B cell (primary cell): ENCODE measurements at regions not wholly inside any gene's neighbourhood (a gene's known extent, or its start where the extent isn't known, plus 50 kb on each side); places are given as distances from the start of the nearest gene placed in this dataset.

Experiments
- ATAC-seq: fragments of 200-7000 bp; cut with Tn5 transposase; one replicate; pipeline ENCODE4 v1.10.0; 2021; ENCODE audit warnings: low read depth, mild to moderate bottlenecking, moderate number of reproducible peaks, moderate library complexity
- CTCF ChIA-PET: fragments of 350-600 bp; sonication (Branson Sonifier 250); formaldehyde crosslinking; loops from one replicate; lab custom pipeline; 2021; ENCODE audit warnings: antibody characterized with exemption, inconsistent platforms; lab: Charles Lee
- POLR2A ChIA-PET: fragments of 350-600 bp; sonication (Branson Sonifier 250); formaldehyde crosslinking; loops from one replicate; lab custom pipeline; 2021; ENCODE audit warnings: antibody characterized with exemption; lab: Charles Lee
- DNase-seq: peaks from one replicate; pipeline ENCODE4 v3.0.0; 2013
- H2AFZ ChIP-seq: 2 replicates; pipeline ENCODE4 v1.6.1; 2012; ENCODE audit warnings: mild to moderate bottlenecking, low read depth, low read length; ENCODE audit not compliant: insufficient read depth, poor library complexity, severe bottlenecking
- H3K27ac ChIP-seq, 2 donors: 1 replicate in 1 of 2; 2 replicates in 1 of 2; pipeline ENCODE4 v1.5.1; 2012 to 2013; ENCODE audit warnings: low read length in 2 of 2, mild to moderate bottlenecking in 2 of 2, moderate library complexity in 1 of 2
- H3K27me3 ChIP-seq, 4 experiments: fragments of 200-600 bp in 1 of 4; sonication (generic) in 1 of 4; replicated peaks in 1 of 4; 1 replicate in 2 of 4; 2 replicates in 2 of 4; pipeline versions ENCODE4 v1.6.1 to v1.7.0; 2013 to 2016; ENCODE audit warnings: low read length in 3 of 4, mild to moderate bottlenecking in 2 of 4, mixed read lengths in 1 of 4, moderate library complexity in 1 of 4; ENCODE audit not compliant: insufficient read depth in 4 of 4, control insufficient read depth in 3 of 4; ENCODE audit errors: control extremely low read depth in 1 of 4
- H3K36me3 ChIP-seq, 2 experiments: replicated peaks in 1 of 2; 1 replicate in 1 of 2; 2 replicates in 1 of 2; pipeline versions ENCODE4 v1.6.1 to v1.7.1; 2013; ENCODE audit warnings: low read length in 1 of 2; ENCODE audit not compliant: insufficient read depth in 2 of 2, control insufficient read depth in 1 of 2; ENCODE audit errors: control extremely low read depth in 1 of 2, extremely low read depth in 1 of 2
- H3K4me1 ChIP-seq, 2 donors: fragments of 200-600 bp in 1 of 2; sonication (generic) in 1 of 2; 1 replicate in 1 of 2; 2 replicates in 1 of 2; pipeline versions ENCODE4 v1.5.1 to v1.6.1; 2013 to 2017; ENCODE audit warnings: low read length in 2 of 2; ENCODE audit not compliant: control insufficient read depth in 2 of 2, insufficient read depth in 2 of 2
- H3K4me2 ChIP-seq: replicated peaks from 2 replicates; pipeline ENCODE3; 2012; ENCODE audit warnings: mild to moderate bottlenecking, low read depth, low read length; ENCODE audit not compliant: poor library complexity, severe bottlenecking
- H3K4me3 ChIP-seq, 5 experiments: fragments of 200-600 bp in 1 of 5; sonication (generic) in 1 of 5; 1 replicate in 3 of 5; 2 replicates in 2 of 5; pipeline versions ENCODE4 v1.5.1 to v1.7.0; 2011 to 2016; ENCODE audit warnings: low read length in 4 of 5, mild to moderate bottlenecking in 4 of 5, low read depth in 2 of 5, control low read depth in 1 of 5, moderate library complexity in 1 of 5; ENCODE audit not compliant: insufficient read depth in 1 of 5; ENCODE audit errors: control extremely low read depth in 1 of 5, extremely low read depth in 1 of 5
- H3K79me2 ChIP-seq: fragments of 200-600 bp; sonication (generic); one replicate; pipeline ENCODE4 v1.6.0; 2016; ENCODE audit warnings: low read length; ENCODE audit not compliant: control insufficient read depth, insufficient read depth
- H3K9ac ChIP-seq: fragments of 200-600 bp; sonication (generic); 2 replicates; pipeline ENCODE4 v1.6.1; 2017; ENCODE audit warnings: mild to moderate bottlenecking, low read length, moderate library complexity
- H3K9me3 ChIP-seq, 3 donors: one replicate each; pipeline versions ENCODE4 v1.6.1 to v1.7.1; 2013; ENCODE audit warnings: low read length in 2 of 3; ENCODE audit not compliant: control insufficient read depth in 2 of 3, insufficient read depth in 1 of 3; ENCODE audit errors: control extremely low read depth in 1 of 3
- H4K20me1 ChIP-seq: 2 replicates; pipeline ENCODE4 v1.6.0; 2012; ENCODE audit warnings: mild to moderate bottlenecking, low read length; ENCODE audit not compliant: insufficient read depth, control insufficient read depth, poor library complexity, severe bottlenecking
- H3K27ac Mint-ChIP-seq: one replicate; pipeline ENCODE4 v1.8.0; 2021; ENCODE audit warnings: mixed read lengths
- H3K27me3 Mint-ChIP-seq: one replicate; pipeline ENCODE4 v1.8.0; 2021; ENCODE audit warnings: mixed read lengths
- H3K4me1 Mint-ChIP-seq: one replicate; pipeline ENCODE4 v1.8.0; 2021; ENCODE audit warnings: mixed read lengths
- H3K4me3 Mint-ChIP-seq: one replicate; pipeline ENCODE4 v1.8.0; 2021; ENCODE audit warnings: mixed read lengths
- H3K9me3 Mint-ChIP-seq: one replicate; pipeline ENCODE4 v1.8.0; 2022; ENCODE audit warnings: mixed read lengths; ENCODE audit not compliant: insufficient read depth
- CTCF ChIP-seq: fragments of 200-600 bp; IDR thresholded peaks from one replicate; pipeline ENCODE4 v1.8.0; 2022; ENCODE audit warnings: antibody characterized with exemption, mild to moderate bottlenecking
- EZH2 ChIP-seq: IDR thresholded peaks from 2 replicates; pipeline ENCODE4 v1.6.1; 2012; ENCODE audit warnings: borderline replicate concordance, low read depth, mild to moderate bottlenecking, moderate library complexity, low read length; ENCODE audit not compliant: insufficient read depth, poor library complexity, severe bottlenecking
- WGBS: methylation state at CpG from one replicate; pipeline ENCODE4 v1.1.5; 2013; ENCODE audit warnings: missing lambda C conversion rate; ENCODE audit not compliant: insufficient coverage; 5-methylcytosine and 5-hydroxymethylcytosine counted together
- intact Hi-C: fragments of 100-400 bp; cut with micrococcal nuclease; formaldehyde crosslinking; loops from one replicate; pipeline ENCODE4 v1.10.0; 2022

GRCh38 chr4:116639070-116639577, 446.3 kb downstream of the TRAM1L1 start:
- Mint-ChIP-seq H3K4me1 (no peaks in the 10 kb centered on the region), H3K4me3 (no peak overlapping the region), H3K27ac (no peak overlapping the region), H3K9me3 (no peaks in the 10 kb centered on the region), H3K27me3 (no peaks in the 10 kb centered on the region)
- Histone ChIP-seq H2AFZ (no peak overlapping the region), H3K4me2 (no peak overlapping the region), H3K4me3 (no peak overlapping the region), H3K9ac (no peak overlapping the region), H3K27me3 (no peaks in the 10 kb centered on the region), H3K79me2 (no peaks in the 10 kb centered on the region), H3K4me1 (no peaks in the 10 kb centered on the region), H4K20me1 (no peaks in the 10 kb centered on the region), H3K9me3 (no peaks in the 10 kb centered on the region), H3K36me3 (no peaks in the 10 kb centered on the region), H3K27ac (no peak overlapping the region)
- intact Hi-C loops = no loop called here
- ATAC-seq (no peak), DNase-seq (no peak)
- ChIA-PET POLR2A (no interaction called here), CTCF (no interaction called here)
- WGBS = no CpG with 5 or more reads among the region's 3 CpGs
- TF ChIP-seq EZH2 (no peak), CTCF (no peak)

- Histone ChIP-seq H2AFZ (no peak overlapping the region), H3K9me3 (no peaks in the 10 kb centered on the region), H3K79me2 (no peaks in the 10 kb centered on the region), H3K4me2 (no peak overlapping the region), H3K9ac (no peak overlapping the region), H3K36me3 (no peaks in the 10 kb centered on the region), H3K4me3 (no peak overlapping the region), H3K27ac (no peak overlapping the region), H3K4me1 (no peaks in the 10 kb centered on the region), H4K20me1 (no peaks in the 10 kb centered on the region), H3K27me3 (no peaks in the 10 kb centered on the region)
- H3K9me3 Mint-ChIP-seq = peaks cover under 1% of the 10 kb centered on the region
- no peak for TF ChIP-seq CTCF
- ATAC-seq (no peak), DNase-seq (no peak)
- CTCF ChIA-PET = no interaction called here
- H3K4me1 Mint-ChIP-seq = no peaks in the 10 kb centered on the region
- no peaks in the 10 kb centered on the region for H3K27me3 Mint-ChIP-seq
- H3K4me3 Mint-ChIP-seq = no peak overlapping the region
- intact Hi-C loops = no loop called here
- H3K27ac Mint-ChIP-seq = no peak overlapping the region
- POLR2A ChIA-PET = no interaction called here
Observed at GRCh38 chr4:116638592-116638991, 446.8 kb downstream of the TRAM1L1 start.
